22Rv1 (cell line): ENCODE measurements at regions not wholly inside any gene's neighbourhood (a gene's known extent, or its start where the extent isn't known, plus 50 kb on each side); places are given as distances from the start of the nearest gene placed in this dataset.

Source experiments
- H3K27ac ChIP-seq: fragments of 450-650 bp; 2 replicates; pipeline ENCODE4 v1.5.1; 2017
- CTCF ChIP-seq: fragments of 450-650 bp; IDR thresholded peaks from 2 replicates; pipeline ENCODE4 v1.5.1; 2017; ENCODE audit warnings: mild to moderate bottlenecking
- ZFX ChIP-seq: fragments of 450-650 bp; IDR thresholded peaks from 2 replicates; pipeline ENCODE4 v1.6.1; 2017; ENCODE audit warnings: antibody characterized with exemption, borderline replicate concordance

DNA sequence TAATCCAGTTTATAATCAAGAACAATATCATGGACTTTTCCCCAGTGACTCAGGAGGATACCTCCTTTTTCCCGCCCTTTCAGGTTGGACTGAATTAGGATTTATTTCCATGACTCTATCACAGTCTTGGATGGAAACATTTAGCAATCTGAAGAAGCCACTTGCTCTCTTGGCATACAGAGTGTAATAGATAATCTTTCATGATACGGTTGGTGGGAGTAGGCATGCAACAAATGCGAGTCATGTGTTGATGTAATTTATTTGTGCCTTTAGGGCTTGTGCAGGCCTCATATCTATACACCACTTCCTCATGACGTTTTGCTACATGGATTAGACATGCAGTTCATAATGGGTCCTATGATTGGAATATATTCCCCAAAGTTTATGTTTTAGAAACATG lies 54.2 kb upstream of the MCTP2 start:
- no peak for TF ChIP-seq CTCF
- no peak for TF ChIP-seq ZFX
- H3K27ac ChIP-seq: no peak overlapping the region

- TF ChIP-seq CTCF (no peak), ZFX (no peak)
- H3K27ac ChIP-seq: no peak overlapping the region
Observed at GRCh38 chr15:94175420-94175819, 55.9 kb upstream of the MCTP2 start.

- no peak overlapping the region for H3K27ac ChIP-seq
- TF ChIP-seq ZFX (no peak), CTCF (no peak)
Observed at GRCh38 chr15:94174399-94174802, 57.0 kb upstream of the MCTP2 start.

- no peak overlapping the region for H3K27ac ChIP-seq
- TF ChIP-seq ZFX (no peak), CTCF (peak; percentile 84)
Observed at GRCh38 chr15:94168250-94168649, 63.1 kb upstream of the MCTP2 start.

GRCh38 chr15:94164971-94165370 lies 66.4 kb upstream of the MCTP2 start:
- TF ChIP-seq CTCF (no peak), ZFX (no peak)
- H3K27ac ChIP-seq: no peak overlapping the region

DNA sequence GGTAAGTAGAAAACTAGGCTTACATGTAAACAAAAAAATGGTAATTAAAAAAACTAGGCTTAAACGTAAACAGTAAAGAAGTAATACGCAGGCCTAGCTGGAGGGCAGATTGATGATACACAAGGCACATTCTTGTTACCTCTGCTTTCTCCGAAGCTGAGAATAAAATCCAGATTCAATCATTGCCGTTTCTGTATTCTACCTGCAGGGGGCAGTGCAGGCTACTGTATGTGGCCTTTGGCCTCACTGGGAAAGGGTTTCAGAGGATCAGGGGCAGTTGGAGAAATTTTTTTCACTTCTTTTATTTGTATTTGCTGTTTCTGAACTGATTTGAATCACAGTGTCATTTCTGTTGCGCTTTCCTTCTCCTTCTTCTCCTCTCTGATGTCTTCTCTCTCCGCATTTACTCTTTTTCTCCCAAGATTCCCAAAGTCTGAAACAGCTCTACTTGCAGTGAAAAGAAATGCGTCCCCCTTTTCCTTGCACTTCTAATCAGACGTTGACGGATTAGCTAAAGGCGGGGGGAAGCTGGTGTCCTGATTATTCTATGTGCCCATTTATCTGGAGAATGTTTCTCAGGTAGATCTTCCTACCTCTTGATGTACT lies 67.1 kb upstream of the MCTP2 start:
- TF ChIP-seq CTCF: peak; percentile 84
- no peak for TF ChIP-seq ZFX
- H3K27ac ChIP-seq: no peak overlapping the region

- no peak overlapping the region for H3K27ac ChIP-seq
- no peak for TF ChIP-seq ZFX
- TF ChIP-seq CTCF: no peak
Observed at GRCh38 chr15:94162939-94163338, 68.4 kb upstream of the MCTP2 start.
